CD4-positive, alpha-beta T cell (primary cell): ENCODE measurements at regions not wholly inside any gene's neighbourhood (a gene's known extent, or its start where the extent isn't known, plus 50 kb on each side); places are given as distances from the start of the nearest gene placed in this dataset.

Experiments used
- ATAC-seq: fragments of 200-7000 bp; cut with Tn5 transposase; one replicate; pipeline ENCODE4 v1.10.0; 2022; ENCODE audit warnings: mild to moderate bottlenecking; ENCODE audit not compliant: poor library complexity
- CTCF ChIA-PET: fragments of 350-600 bp; sonication (Branson Sonifier 250); formaldehyde crosslinking; loops from one replicate; lab custom pipeline; 2021; ENCODE audit warnings: antibody characterized with exemption, inconsistent platforms; lab: Charles Lee
- POLR2A ChIA-PET: fragments of 350-600 bp; sonication (Branson Sonifier 250); formaldehyde crosslinking; loops from one replicate; lab custom pipeline; 2021; ENCODE audit warnings: antibody characterized with exemption, inconsistent platforms; lab: Charles Lee
- DNase-seq, 14 experiments: peaks; one replicate each; pipeline ENCODE4 v3.0.0-alpha.2; 2013 to 2020; ENCODE audit warnings: mixed read lengths in 2 of 14
- H3K27ac ChIP-seq, 2 donors: one replicate each; pipeline versions ENCODE4 v1.5.1 to v1.7.0; 2013; ENCODE audit warnings: low read length in 2 of 2, low read depth in 1 of 2, mild to moderate bottlenecking in 1 of 2
- H3K27me3 ChIP-seq, 2 experiments: 1 replicate in 1 of 2; 2 replicates in 1 of 2; pipeline versions ENCODE4 v1.6.1 to v1.7.0; 2013; ENCODE audit warnings: low read length in 2 of 2, control low read depth in 1 of 2, mild to moderate bottlenecking in 1 of 2, moderate library complexity in 1 of 2; ENCODE audit not compliant: insufficient read depth in 2 of 2, control insufficient read depth in 1 of 2
- H3K36me3 ChIP-seq: one replicate; pipeline ENCODE4 v1.6.1; 2013; ENCODE audit warnings: low read length, control low read depth; ENCODE audit not compliant: insufficient read depth
- H3K4me1 ChIP-seq: one replicate; pipeline ENCODE4 v1.6.1; 2013; ENCODE audit warnings: low read length, control low read depth; ENCODE audit not compliant: insufficient read depth
- H3K4me3 ChIP-seq: one replicate; pipeline ENCODE4 v1.5.1; 2013; ENCODE audit warnings: mild to moderate bottlenecking, low read length, moderate library complexity
- H3K9me3 ChIP-seq, 2 experiments: 1 replicate in 1 of 2; 2 replicates in 1 of 2; pipeline versions ENCODE4 v1.6.1 to v1.7.0; 2013; ENCODE audit warnings: low read length in 2 of 2, mild to moderate bottlenecking in 2 of 2, control low read depth in 1 of 2, moderate library complexity in 1 of 2; ENCODE audit not compliant: control insufficient read depth in 1 of 2, insufficient read depth in 1 of 2
- H3K27ac Mint-ChIP-seq: one replicate; pipeline ENCODE4 v1.8.0; 2020; ENCODE audit warnings: mixed read lengths
- H3K27me3 Mint-ChIP-seq: one replicate; pipeline ENCODE4 v1.8.0; 2021; ENCODE audit warnings: mixed read lengths
- H3K36me3 Mint-ChIP-seq: one replicate; pipeline ENCODE4 v1.8.0; 2021; ENCODE audit warnings: low read depth, mixed read lengths
- H3K4me1 Mint-ChIP-seq: one replicate; pipeline ENCODE4 v1.8.0; 2021; ENCODE audit warnings: low read depth, mixed read lengths
- H3K4me3 Mint-ChIP-seq: one replicate; pipeline ENCODE4 v1.8.0; 2020; ENCODE audit warnings: mild to moderate bottlenecking, mixed read lengths
- H3K9me3 Mint-ChIP-seq: one replicate; pipeline ENCODE4 v1.8.0; 2020; ENCODE audit warnings: mixed read lengths
- intact Hi-C, 2 experiments: fragments of 100-400 bp; cut with DNase I in 1 of 2; cut with micrococcal nuclease in 1 of 2; formaldehyde crosslinking; loops; one replicate each; pipeline versions ENCODE4 v1.15.1 to v1.9.0; 2023 to 2025; cut with DNase I, micrococcal nuclease
- TF ChIP-seq, protein P1 (sequence below): fragments of 200-600 bp; IDR thresholded peaks from one replicate; pipeline ENCODE4 v1.8.0; 2022; ENCODE audit warnings: antibody characterized with exemption, mild to moderate bottlenecking

DNA sequence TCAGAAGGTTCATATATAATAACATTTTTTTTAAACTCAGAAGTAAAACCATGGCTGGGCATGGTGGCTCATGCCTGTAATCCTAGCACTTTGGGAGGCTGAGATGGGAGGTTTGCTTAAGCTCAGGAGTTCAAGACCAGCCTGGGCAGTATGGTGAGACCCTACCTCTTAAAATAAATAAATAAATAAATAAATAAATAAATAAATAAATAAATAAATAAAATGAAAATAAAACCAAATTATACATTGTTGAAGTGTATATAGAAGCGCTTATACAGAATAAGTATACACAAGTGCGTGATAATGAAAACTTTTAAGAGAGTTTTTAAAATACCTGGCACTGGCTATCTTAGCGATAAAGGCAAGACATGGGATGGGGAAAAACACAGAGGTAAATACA is 71.6 kb downstream of the OR2B2 start:
- H3K4me1 Mint-ChIP-seq = no peaks in the 10 kb centered on the region
- no peak overlapping the region for H3K27ac Mint-ChIP-seq
- intact Hi-C loops = no loop called here
- no peak for ATAC-seq
- CTCF ChIA-PET = no interaction called here
- H3K9me3 Mint-ChIP-seq = no peaks in the 10 kb centered on the region
- Histone ChIP-seq H3K36me3 (no peaks in the 10 kb centered on the region), H3K27ac (no peak overlapping the region), H3K4me1 (peaks cover 32% of the 10 kb centered on the region), H3K9me3 (no peaks in the 10 kb centered on the region), H3K4me3 (no peak overlapping the region), H3K27me3 (peaks cover 0 to 6% of the 10 kb centered on the region in 2 experiments)
- no peak overlapping the region for H3K4me3 Mint-ChIP-seq
- TF ChIP-seq, protein P1, sequence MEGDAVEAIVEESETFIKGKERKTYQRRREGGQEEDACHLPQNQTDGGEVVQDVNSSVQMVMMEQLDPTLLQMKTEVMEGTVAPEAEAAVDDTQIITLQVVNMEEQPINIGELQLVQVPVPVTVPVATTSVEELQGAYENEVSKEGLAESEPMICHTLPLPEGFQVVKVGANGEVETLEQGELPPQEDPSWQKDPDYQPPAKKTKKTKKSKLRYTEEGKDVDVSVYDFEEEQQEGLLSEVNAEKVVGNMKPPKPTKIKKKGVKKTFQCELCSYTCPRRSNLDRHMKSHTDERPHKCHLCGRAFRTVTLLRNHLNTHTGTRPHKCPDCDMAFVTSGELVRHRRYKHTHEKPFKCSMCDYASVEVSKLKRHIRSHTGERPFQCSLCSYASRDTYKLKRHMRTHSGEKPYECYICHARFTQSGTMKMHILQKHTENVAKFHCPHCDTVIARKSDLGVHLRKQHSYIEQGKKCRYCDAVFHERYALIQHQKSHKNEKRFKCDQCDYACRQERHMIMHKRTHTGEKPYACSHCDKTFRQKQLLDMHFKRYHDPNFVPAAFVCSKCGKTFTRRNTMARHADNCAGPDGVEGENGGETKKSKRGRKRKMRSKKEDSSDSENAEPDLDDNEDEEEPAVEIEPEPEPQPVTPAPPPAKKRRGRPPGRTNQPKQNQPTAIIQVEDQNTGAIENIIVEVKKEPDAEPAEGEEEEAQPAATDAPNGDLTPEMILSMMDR = no peak
- POLR2A ChIA-PET = interaction anchor here (0.7 to 2.4 kb wide), 6 partner anchors 24 to 54 kb away, joined by 3 to 12 read pairs (median 5); a partner anchor contains a TSS
- DNase-seq = no peak
- H3K36me3 Mint-ChIP-seq = no peaks in the 10 kb centered on the region
- peaks cover 12% of the 10 kb centered on the region for H3K27me3 Mint-ChIP-seq

DNA sequence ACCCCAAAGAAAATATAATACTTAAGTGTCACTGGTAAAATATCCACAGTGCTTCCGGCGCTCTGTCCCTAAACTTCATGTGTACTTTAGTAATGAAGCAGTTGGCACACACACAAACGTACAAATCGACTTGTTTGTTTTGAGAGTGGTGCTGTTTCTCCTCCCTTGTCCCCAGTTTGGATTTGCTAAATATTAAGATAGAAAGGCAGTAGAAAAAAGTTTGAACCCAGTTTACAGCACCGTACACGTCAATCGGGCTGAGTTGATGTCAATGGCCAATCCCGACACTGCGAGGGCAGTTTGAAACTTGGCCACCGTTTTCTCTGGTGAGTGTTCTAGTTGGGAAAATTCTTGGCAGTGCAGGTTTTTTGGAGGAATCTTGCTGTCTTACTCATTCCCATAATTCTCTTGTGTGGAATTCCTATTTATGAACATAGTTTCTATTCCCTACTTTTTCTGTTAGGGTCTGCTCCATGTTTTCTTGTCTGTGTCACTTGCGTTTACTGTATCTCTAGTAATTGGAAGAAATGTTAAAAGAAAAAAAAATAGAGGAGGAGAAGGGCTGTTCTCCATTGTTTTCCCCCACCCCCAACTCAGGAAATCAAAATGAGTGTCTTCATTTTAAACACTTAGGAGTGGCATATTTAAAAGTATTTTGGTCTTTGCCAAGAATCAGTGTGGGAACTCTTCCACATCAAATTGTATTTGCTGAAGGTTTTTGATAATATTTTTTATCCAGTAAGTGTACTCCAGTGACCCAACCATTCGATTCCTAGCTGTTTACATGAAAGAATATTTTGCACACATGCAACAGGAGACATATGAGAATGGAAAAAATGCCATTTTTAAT is 72.3 kb downstream of the OR2B2 start:
- Mint-ChIP-seq H3K36me3 (no peaks in the 10 kb centered on the region), H3K27ac (no peak overlapping the region), H3K27me3 (peaks cover 12% of the 10 kb centered on the region), H3K4me3 (no peak overlapping the region), H3K9me3 (no peaks in the 10 kb centered on the region), H3K4me1 (peaks cover 5% of the 10 kb centered on the region)
- CTCF ChIA-PET = interaction anchor here (2.0 to 4.6 kb wide), 5 partner anchors 17 to 32 kb away, joined by 6 to 28 read pairs (median 13); a partner anchor contains a TSS
- POLR2A ChIA-PET = interaction anchor here (0.7 to 11.5 kb wide), 25 partner anchors 10 to 1818 kb away, joined by 3 to 1427 read pairs (median 33); partner anchors contain the start of gene ZSCAN31
- H3K27ac ChIP-seq = no peak overlapping the region
- peak overlapping the region; percentile 83 for H3K4me3 ChIP-seq
- DNase-seq = peak in 3 of 14 experiments; percentile 29 to 53 (median 39)
- peaks cover 0 to 6% of the 10 kb centered on the region in 2 experiments for H3K27me3 ChIP-seq
- ATAC-seq = no peak
- no peaks in the 10 kb centered on the region for H3K9me3 ChIP-seq
- H3K4me1 ChIP-seq = peaks cover 32% of the 10 kb centered on the region
- TF ChIP-seq, protein P1 = no peak
- intact Hi-C loops = loop anchor here (2.0 to 10.0 kb wide), 5 partner anchors 23 to 1715 kb away; a partner anchor contains a TSS
- no peaks in the 10 kb centered on the region for H3K36me3 ChIP-seq

DNA sequence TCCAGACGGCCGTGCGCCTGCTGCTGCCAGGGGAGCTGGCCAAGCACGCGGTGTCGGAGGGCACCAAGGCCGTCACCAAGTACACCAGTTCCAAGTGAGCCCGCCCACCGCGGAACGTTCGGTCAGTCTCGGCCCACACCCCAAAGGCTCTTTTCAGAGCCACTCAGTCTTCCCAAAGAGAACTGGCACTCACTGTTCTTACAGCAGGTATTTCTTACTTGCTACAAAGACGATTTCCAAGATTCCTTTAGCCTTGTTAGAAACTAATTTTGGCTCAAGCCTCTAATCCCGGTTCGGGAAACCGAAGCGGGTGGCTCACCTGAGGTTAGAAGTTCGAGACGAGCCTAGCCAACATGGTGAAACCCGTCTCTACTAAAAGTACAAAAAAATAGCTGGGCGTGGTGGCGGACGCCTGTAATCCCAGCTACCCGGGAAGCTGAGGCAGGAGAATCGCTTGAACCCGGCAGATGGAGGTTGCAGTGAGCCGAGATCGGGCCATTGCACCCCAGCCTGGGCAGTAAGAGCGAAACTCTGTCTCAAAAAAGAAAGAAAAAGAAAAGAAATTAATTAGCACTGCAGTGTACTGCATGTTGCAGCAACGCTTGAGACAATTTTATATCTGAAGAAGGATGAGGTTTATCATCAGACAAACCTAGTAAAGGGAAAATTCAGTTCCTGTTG is 73.1 kb downstream of the OR2B2 start:
- H3K27ac Mint-ChIP-seq = no peak overlapping the region
- DNase-seq = peak in 3 of 14 experiments; percentile 9 to 30 (median 19)
- no peaks in the 10 kb centered on the region for H3K36me3 ChIP-seq

More for the DNA sequence above, 73.1 kb downstream of the OR2B2 start:
- peaks cover 0 to 6% of the 10 kb centered on the region in 2 experiments for H3K27me3 ChIP-seq
- TF ChIP-seq, protein P1 = no peak
- no peaks in the 10 kb centered on the region for H3K9me3 ChIP-seq
- H3K27ac ChIP-seq = peak overlapping the region; percentile 92 to 97
- H3K4me3 Mint-ChIP-seq = no peak overlapping the region
- H3K27me3 Mint-ChIP-seq = peaks cover 12% of the 10 kb centered on the region
- no peaks in the 10 kb centered on the region for H3K9me3 Mint-ChIP-seq
- H3K4me1 Mint-ChIP-seq = peaks cover 6% of the 10 kb centered on the region
- intact Hi-C loops = loop anchor here (1.0 to 10.0 kb wide), 8 partner anchors 24 to 1714 kb away; a partner anchor contains a TSS
- ATAC-seq = no peak
- ChIA-PET CTCF (interaction anchor here (0.5 to 5.2 kb wide), 9 partner anchors 13 to 639 kb away, joined by 3 to 34 read pairs (median 7); a partner anchor contains a TSS), POLR2A (interaction anchor here (0.7 to 11.5 kb wide), 60 partner anchors 9 to 1877 kb away, joined by 3 to 1427 read pairs (median 12); partner anchors contain the start of genes BTN2A2, HFE, TRIM38 and ZKSCAN8)
- peaks cover 32% of the 10 kb centered on the region for H3K4me1 ChIP-seq
- H3K4me3 ChIP-seq = peak overlapping the region; percentile 83
- H3K36me3 Mint-ChIP-seq = no peaks in the 10 kb centered on the region
